Upper lobe of right lung (tissue), 1 donor: ENCODE measurements at regions not wholly inside any gene's neighbourhood (a gene's known extent, or its start where the extent isn't known, plus 50 kb on each side); places are given as distances from the start of the nearest gene placed in this dataset.

Experiments used
- ATAC-seq: fragments of 200-7000 bp; cut with Tn5 transposase; one replicate; pipeline ENCODE4 v1.9.1; 2020; ENCODE audit warnings: mild to moderate bottlenecking, moderate library complexity
- DNase-seq: peaks from one replicate; pipeline ENCODE4 v3.0.0-alpha.2; 2020
- H3K27ac ChIP-seq: fragments of 200-600 bp; one replicate; pipeline ENCODE4 v1.8.0; 2022
- H3K27me3 ChIP-seq: fragments of 200-600 bp; one replicate; pipeline ENCODE4 v1.8.0; 2022; ENCODE audit warnings: mild to moderate bottlenecking
- H3K36me3 ChIP-seq: fragments of 200-600 bp; one replicate; pipeline ENCODE4 v1.8.0; 2022
- H3K4me1 ChIP-seq: fragments of 200-600 bp; one replicate; pipeline ENCODE4 v1.8.0; 2022
- H3K4me3 ChIP-seq: fragments of 200-600 bp; one replicate; pipeline ENCODE4 v1.8.0; 2022; ENCODE audit warnings: mild to moderate bottlenecking
- H3K9me3 ChIP-seq: fragments of 200-600 bp; one replicate; pipeline ENCODE4 v1.8.0; 2022
- intact Hi-C: fragments of 100-400 bp; cut with DNase I; formaldehyde crosslinking; loops from one replicate; pipeline ENCODE4 v1.11.0; 2022
- TF ChIP-seq, protein P1 (sequence below): fragments of 200-600 bp; IDR thresholded peaks from one replicate; pipeline ENCODE4 v1.8.0; 2022; ENCODE audit warnings: antibody characterized with exemption
- donor health status: DM: no; HTN: yes; CAD: no; lungs with severe emphysema.

DNA sequence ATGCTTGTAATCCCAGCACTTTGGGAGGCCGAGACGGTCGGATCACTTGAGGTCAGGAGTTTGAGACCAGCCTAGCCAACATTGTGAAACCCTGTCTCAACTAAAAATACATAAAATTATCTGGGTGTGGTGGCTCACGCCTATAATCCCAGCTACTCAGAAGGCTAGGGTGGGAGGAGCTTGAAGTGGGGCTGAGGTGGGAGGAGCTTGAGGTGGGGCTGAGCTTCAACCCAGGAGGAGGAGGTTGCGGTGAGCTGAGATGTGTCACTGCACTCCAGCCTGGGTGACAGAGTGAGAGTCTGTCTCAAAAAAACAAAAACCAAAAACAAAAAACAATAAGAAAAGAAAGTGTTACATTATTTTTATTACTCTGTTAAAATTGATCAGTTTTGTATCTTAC is 1164.4 kb upstream of the IGFBP7 start:
- no peak overlapping the region for H3K27ac ChIP-seq
- no peaks in the 10 kb centered on the region for H3K4me1 ChIP-seq
- no peak for ATAC-seq
- H3K36me3 ChIP-seq, result no peaks in the 10 kb centered on the region
- H3K27me3 ChIP-seq, result no peaks in the 10 kb centered on the region
- intact Hi-C loops, result no loop called here
- TF ChIP-seq, protein P1, sequence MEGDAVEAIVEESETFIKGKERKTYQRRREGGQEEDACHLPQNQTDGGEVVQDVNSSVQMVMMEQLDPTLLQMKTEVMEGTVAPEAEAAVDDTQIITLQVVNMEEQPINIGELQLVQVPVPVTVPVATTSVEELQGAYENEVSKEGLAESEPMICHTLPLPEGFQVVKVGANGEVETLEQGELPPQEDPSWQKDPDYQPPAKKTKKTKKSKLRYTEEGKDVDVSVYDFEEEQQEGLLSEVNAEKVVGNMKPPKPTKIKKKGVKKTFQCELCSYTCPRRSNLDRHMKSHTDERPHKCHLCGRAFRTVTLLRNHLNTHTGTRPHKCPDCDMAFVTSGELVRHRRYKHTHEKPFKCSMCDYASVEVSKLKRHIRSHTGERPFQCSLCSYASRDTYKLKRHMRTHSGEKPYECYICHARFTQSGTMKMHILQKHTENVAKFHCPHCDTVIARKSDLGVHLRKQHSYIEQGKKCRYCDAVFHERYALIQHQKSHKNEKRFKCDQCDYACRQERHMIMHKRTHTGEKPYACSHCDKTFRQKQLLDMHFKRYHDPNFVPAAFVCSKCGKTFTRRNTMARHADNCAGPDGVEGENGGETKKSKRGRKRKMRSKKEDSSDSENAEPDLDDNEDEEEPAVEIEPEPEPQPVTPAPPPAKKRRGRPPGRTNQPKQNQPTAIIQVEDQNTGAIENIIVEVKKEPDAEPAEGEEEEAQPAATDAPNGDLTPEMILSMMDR, result no peak
- no peak for DNase-seq
- H3K9me3 ChIP-seq, result no peaks in the 10 kb centered on the region
- no peak overlapping the region for H3K4me3 ChIP-seq

DNA sequence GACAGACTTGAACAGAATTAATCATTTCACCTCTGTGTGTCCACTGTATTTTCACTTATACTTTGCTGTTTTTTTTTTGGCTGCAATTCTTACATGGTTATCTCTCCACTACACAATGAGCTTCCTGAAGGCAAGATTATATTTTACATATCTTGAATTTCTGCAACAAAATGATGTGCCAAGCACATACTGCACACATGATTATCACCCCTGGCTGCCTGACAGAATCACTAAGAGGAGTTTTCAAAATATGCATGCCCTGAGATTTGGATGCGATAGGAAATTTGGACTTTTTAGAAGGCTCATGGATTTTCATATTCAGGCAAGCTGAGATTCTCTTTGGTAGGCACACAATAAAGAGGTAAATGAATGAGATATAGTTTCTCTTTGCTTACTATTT is 1162.1 kb upstream of the IGFBP7 start:
- intact Hi-C loops, result no loop called here
- DNase-seq, result no peak

DNA sequence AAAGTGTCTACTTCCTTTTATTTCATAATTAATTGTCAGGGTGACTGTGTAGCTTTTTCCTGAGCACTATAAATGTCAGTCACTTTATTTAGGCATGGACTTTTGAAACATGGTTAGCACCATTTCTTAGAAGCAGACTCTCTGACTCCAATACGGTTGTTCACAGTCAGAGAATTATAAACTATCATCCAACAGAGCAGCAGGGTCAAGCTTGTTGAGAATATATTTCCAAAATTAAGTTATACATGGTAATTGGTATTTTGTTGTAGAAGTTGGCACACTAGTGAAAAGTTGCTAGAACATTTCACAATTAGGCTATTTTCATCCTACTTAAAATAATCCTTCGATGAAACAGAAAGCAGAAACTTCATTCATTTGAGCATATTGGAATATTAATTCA is 1155.5 kb upstream of the IGFBP7 start:
- no peaks in the 10 kb centered on the region for H3K9me3 ChIP-seq
- DNase-seq (no peak), ATAC-seq (no peak)
- no peaks in the 10 kb centered on the region for H3K36me3 ChIP-seq
- no peaks in the 10 kb centered on the region for H3K4me1 ChIP-seq
- TF ChIP-seq, protein P1, result no peak
- H3K27me3 ChIP-seq, result no peaks in the 10 kb centered on the region
- intact Hi-C loops, result no loop called here
- H3K4me3 ChIP-seq, result no peak overlapping the region
- H3K27ac ChIP-seq, result no peak overlapping the region

More for the DNA sequence above, 1162.1 kb upstream of the IGFBP7 start:
- no peak overlapping the region for H3K4me3 ChIP-seq
- no peaks in the 10 kb centered on the region for H3K4me1 ChIP-seq
- H3K36me3 ChIP-seq, result no peaks in the 10 kb centered on the region
- no peaks in the 10 kb centered on the region for H3K27me3 ChIP-seq
- H3K27ac ChIP-seq, result no peak overlapping the region
- TF ChIP-seq, protein P1, result no peak
- H3K9me3 ChIP-seq, result no peaks in the 10 kb centered on the region
- ATAC-seq, result no peak

DNA sequence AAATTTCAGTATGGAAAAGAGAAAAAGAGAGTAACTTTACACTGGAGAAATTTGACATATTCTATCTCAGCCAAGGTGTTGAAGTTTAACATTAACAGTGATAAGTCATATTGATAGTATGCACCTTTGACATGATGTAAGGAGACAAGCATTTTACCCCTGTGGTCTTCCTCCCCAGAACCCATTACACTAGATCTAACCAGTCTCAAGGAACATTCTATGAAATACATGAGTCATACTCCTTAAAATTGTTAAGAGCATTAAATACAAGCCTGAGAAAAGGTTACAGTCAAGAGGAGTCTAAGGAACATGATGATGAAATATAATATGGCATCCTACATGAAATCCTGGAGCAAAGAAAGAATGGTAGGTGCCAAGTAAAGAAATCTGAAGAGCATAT is 1151.3 kb upstream of the IGFBP7 start:
- TF ChIP-seq, protein P1, result no peak
- Histone ChIP-seq H3K4me3 (no peak overlapping the region), H3K9me3 (no peaks in the 10 kb centered on the region), H3K27me3 (no peaks in the 10 kb centered on the region), H3K4me1 (no peaks in the 10 kb centered on the region), H3K36me3 (no peaks in the 10 kb centered on the region), H3K27ac (no peak overlapping the region)
- no peak for DNase-seq
- intact Hi-C loops, result no loop called here
- ATAC-seq, result no peak

DNA sequence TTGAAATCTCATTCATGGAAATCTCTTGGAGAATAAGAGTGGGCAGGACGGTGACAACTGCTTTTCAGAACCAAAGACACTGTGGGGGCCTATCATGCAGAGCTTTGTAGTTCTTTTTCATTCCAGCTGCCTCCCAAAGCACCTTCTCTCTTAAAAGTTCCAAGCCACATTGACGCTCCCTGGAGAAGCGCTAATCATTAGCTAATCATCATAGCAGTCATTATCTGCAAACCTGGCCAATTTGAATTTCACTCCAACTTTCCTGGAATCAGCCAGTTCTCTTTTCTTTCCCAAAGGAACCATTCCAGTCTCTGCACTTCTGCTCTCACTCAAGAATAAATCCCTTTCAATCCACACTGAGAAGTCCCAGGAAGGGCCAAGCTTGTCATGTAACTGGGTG is 1144.1 kb upstream of the IGFBP7 start:
- H3K4me1 ChIP-seq, result no peaks in the 10 kb centered on the region
- no peaks in the 10 kb centered on the region for H3K36me3 ChIP-seq
- DNase-seq (no peak), ATAC-seq (no peak)
- no peak overlapping the region for H3K27ac ChIP-seq
- TF ChIP-seq, protein P1, result no peak
- H3K9me3 ChIP-seq, result no peaks in the 10 kb centered on the region
- intact Hi-C loops, result no loop called here
- no peaks in the 10 kb centered on the region for H3K27me3 ChIP-seq
- no peak overlapping the region for H3K4me3 ChIP-seq

DNA sequence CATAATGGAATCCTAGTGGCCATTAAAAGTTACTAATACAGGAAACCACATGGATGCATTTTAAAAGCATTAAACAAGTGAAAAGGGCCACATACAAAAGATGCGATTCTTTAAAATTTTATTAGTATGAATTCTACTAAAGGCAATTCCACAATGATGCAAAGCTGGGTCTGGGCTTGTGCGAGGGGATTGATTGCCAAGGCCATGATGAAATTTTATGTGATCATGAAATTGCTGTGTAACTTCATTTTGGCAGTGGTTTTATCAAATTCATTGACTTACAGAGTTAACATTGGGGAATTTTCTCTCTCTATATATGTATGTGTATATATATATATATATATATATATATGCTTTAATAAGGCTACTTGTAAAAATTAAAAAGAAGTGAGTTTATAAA is 1142.5 kb upstream of the IGFBP7 start:
- no peak overlapping the region for H3K4me3 ChIP-seq
- H3K9me3 ChIP-seq, result no peaks in the 10 kb centered on the region
- no peak overlapping the region for H3K27ac ChIP-seq
- ATAC-seq (no peak), DNase-seq (no peak)
- intact Hi-C loops, result no loop called here
- H3K4me1 ChIP-seq, result no peaks in the 10 kb centered on the region
- TF ChIP-seq, protein P1, result no peak
- no peaks in the 10 kb centered on the region for H3K27me3 ChIP-seq
- H3K36me3 ChIP-seq, result no peaks in the 10 kb centered on the region
